WTC11 (cell line): ENCODE measurements at regions not wholly inside any gene's neighbourhood (a gene's known extent, or its start where the extent isn't known, plus 50 kb on each side); places are given as distances from the start of the nearest gene placed in this dataset.
A peak's percentile ranks its signal among the peaks of the same experiment; 100 is the strongest.

Experiments
- ATAC-seq: fragments of 200-7000 bp; cut with Tn5 transposase; 2 replicates; pipeline ENCODE4 v1.10.0; 2021; ENCODE audit warnings: mild to moderate bottlenecking, moderate library complexity
- CTCF ChIA-PET: fragments of 300-600 bp; sonication (Branson Sonifier 250); formaldehyde crosslinking; loops from one replicate; lab custom pipeline; 2021; ENCODE audit warnings: antibody characterized with exemption; lab: Charles Lee
- POLR2A ChIA-PET: fragments of 350-600 bp; sonication (Branson Sonifier 250); formaldehyde crosslinking; loops from one replicate; lab custom pipeline; 2021; ENCODE audit warnings: antibody characterized with exemption; lab: Charles Lee
- DNase-seq: peaks from one replicate; pipeline ENCODE4 v3.0.0; 2021; ENCODE audit warnings: low spot score
- H3K27ac Mint-ChIP-seq: 2 replicates; pipeline ENCODE4 v1.8.0; 2021; ENCODE audit warnings: mixed read lengths
- H3K27me3 Mint-ChIP-seq: 2 replicates; pipeline ENCODE4 v1.8.0; 2021; ENCODE audit warnings: low read depth, mild to moderate bottlenecking, moderate library complexity, mixed read lengths
- H3K36me3 Mint-ChIP-seq: 2 replicates; pipeline ENCODE4 v1.8.0; 2021; ENCODE audit warnings: mixed read lengths
- H3K4me1 Mint-ChIP-seq: 2 replicates; pipeline ENCODE4 v1.8.0; 2022; ENCODE audit warnings: mixed read lengths
- H3K4me3 Mint-ChIP-seq: 2 replicates; pipeline ENCODE4 v1.8.0; 2021; ENCODE audit warnings: mild to moderate bottlenecking, moderate library complexity, mixed read lengths
- H3K9me3 Mint-ChIP-seq: 2 replicates; pipeline ENCODE4 v1.8.0; 2021; ENCODE audit warnings: mixed read lengths
- ATF3 ChIP-seq: sonication (generic); formaldehyde crosslinking; conservative IDR thresholded peaks from 2 replicates; pipeline ENCODE4 v1.8.1; 2022; ENCODE audit warnings: mild to moderate bottlenecking, missing genetic modification reagents
- CREM ChIP-seq: sonication (generic); formaldehyde crosslinking; IDR thresholded peaks from 2 replicates; pipeline ENCODE4 v1.8.1; 2022; ENCODE audit warnings: mild to moderate bottlenecking, missing genetic modification reagents, moderate library complexity
- ERG ChIP-seq: fragments of 250-450 bp; sonication (Bioruptor Pico); IDR thresholded peaks from 2 replicates; pipeline ENCODE4 v1.8.0; 2021; ENCODE audit warnings: mild to moderate bottlenecking
- FOXP4 ChIP-seq: sonication (generic); formaldehyde crosslinking; IDR thresholded peaks from 2 replicates; pipeline ENCODE4 v1.8.0; 2022; ENCODE audit warnings: mild to moderate bottlenecking, missing genetic modification reagents
- HMGA2 ChIP-seq: fragments of 250-450 bp; sonication (Bioruptor Pico); IDR thresholded peaks from 2 replicates; pipeline ENCODE4 v1.4.0; 2021; ENCODE audit warnings: mild to moderate bottlenecking, moderate library complexity
- JUN ChIP-seq: sonication (generic); formaldehyde crosslinking; IDR thresholded peaks from 2 replicates; pipeline ENCODE4 v1.8.0; 2023; ENCODE audit warnings: mild to moderate bottlenecking, missing genetic modification reagents
- MAX ChIP-seq: sonication (generic); formaldehyde crosslinking; IDR thresholded peaks from 2 replicates; pipeline ENCODE4 v1.8.0; 2022; ENCODE audit warnings: mild to moderate bottlenecking, missing genetic modification reagents
- MYBL2 ChIP-seq: sonication (generic); formaldehyde crosslinking; IDR thresholded peaks from 2 replicates; pipeline ENCODE4 v1.8.1; 2023; ENCODE audit warnings: mild to moderate bottlenecking, moderate library complexity, missing genetic modification reagents
- NFATC4 ChIP-seq: fragments of 250-450 bp; sonication (Bioruptor Pico); IDR thresholded peaks from 2 replicates; pipeline ENCODE4 v1.9.0; 2021; ENCODE audit warnings: mild to moderate bottlenecking
- NFYB ChIP-seq: sonication (generic); formaldehyde crosslinking; conservative IDR thresholded peaks from 2 replicates; pipeline ENCODE4 v1.8.0; 2022; ENCODE audit warnings: low read depth, missing genetic modification reagents
- NR2C2 ChIP-seq: sonication (generic); formaldehyde crosslinking; IDR thresholded peaks from 2 replicates; pipeline ENCODE4 v1.8.0; 2022; ENCODE audit warnings: mild to moderate bottlenecking, missing genetic modification reagents
- NR3C1 ChIP-seq: sonication (generic); formaldehyde crosslinking; conservative IDR thresholded peaks from 2 replicates; pipeline ENCODE4 v1.8.1; 2023; ENCODE audit warnings: low read depth, mild to moderate bottlenecking, missing genetic modification reagents
- RELA ChIP-seq: sonication (generic); formaldehyde crosslinking; IDR thresholded peaks from 2 replicates; pipeline ENCODE4 v1.8.1; 2022; ENCODE audit warnings: missing genetic modification reagents, mild to moderate bottlenecking, borderline replicate concordance
- TEAD4 ChIP-seq: sonication (generic); formaldehyde crosslinking; IDR thresholded peaks from 2 replicates; pipeline ENCODE4 v1.8.0; 2022; ENCODE audit warnings: mild to moderate bottlenecking, missing genetic modification reagents
- ZBTB21 ChIP-seq: sonication (generic); formaldehyde crosslinking; IDR thresholded peaks from 2 replicates; pipeline ENCODE4 v1.8.1; 2023; ENCODE audit warnings: mild to moderate bottlenecking, missing genetic modification reagents, borderline replicate concordance
- ZBTB43 ChIP-seq: sonication (generic); formaldehyde crosslinking; IDR thresholded peaks from 2 replicates; pipeline ENCODE4 v1.8.1; 2023; ENCODE audit warnings: mild to moderate bottlenecking, missing genetic modification reagents
- ZMAT4 ChIP-seq: fragments of 250-450 bp; sonication (Bioruptor Pico); IDR thresholded peaks from 2 replicates; pipeline ENCODE4 v1.9.0; 2021; ENCODE audit warnings: mild to moderate bottlenecking
- ZNF138 ChIP-seq: sonication (generic); formaldehyde crosslinking; conservative IDR thresholded peaks from 2 replicates; pipeline ENCODE4 v1.8.1; 2022; ENCODE audit warnings: mild to moderate bottlenecking, moderate library complexity, missing genetic modification reagents
- ZNF232 ChIP-seq: sonication (generic); formaldehyde crosslinking; IDR thresholded peaks from 2 replicates; pipeline ENCODE4 v1.8.0; 2022; ENCODE audit warnings: mild to moderate bottlenecking, missing genetic modification reagents
- ZNF317 ChIP-seq: sonication (generic); formaldehyde crosslinking; IDR thresholded peaks from 2 replicates; pipeline ENCODE4 v1.8.1; 2023; ENCODE audit warnings: low read depth, mild to moderate bottlenecking, moderate library complexity, missing genetic modification reagents, borderline replicate concordance
- ZNF512 ChIP-seq: sonication (generic); formaldehyde crosslinking; IDR thresholded peaks from 2 replicates; pipeline ENCODE4 v1.8.1; 2022; ENCODE audit warnings: missing genetic modification reagents, borderline replicate concordance
- ZSCAN18 ChIP-seq: fragments of 250-450 bp; sonication (Bioruptor Pico); IDR thresholded peaks from 2 replicates; pipeline ENCODE4 v2.1.2; 2022; ENCODE audit warnings: mild to moderate bottlenecking, moderate library complexity

- TF ChIP-seq ZNF512 (CRISPR knock-in tag) (0 out of 2 replicates have a peak, but pooled peaks have one; percentile 16), NR2C2 (CRISPR knock-in tag) (no peak), TEAD4 (no peak), ZBTB43 (CRISPR knock-in tag) (no peak), ZNF317 (CRISPR knock-in tag) (no peak), ZNF232 (no peak), ZMAT4 (CRISPR knock-in tag) (no peak), MAX (CRISPR knock-in tag) (peak; percentile 52; the same call in 1 of the 2 replicates), FOXP4 (no peak), MYBL2 (no peak)
Observed at GRCh38 chr18:77733292-77733903, 483.8 kb downstream of the GALR1 start (continued).

- ATAC-seq (no peak), DNase-seq (no peak)
- no peaks in the 10 kb centered on the region for H3K27me3 Mint-ChIP-seq
- H3K36me3 Mint-ChIP-seq: no peaks in the 10 kb centered on the region
- POLR2A ChIA-PET: no interaction called here
- no peak overlapping the region for H3K4me3 Mint-ChIP-seq
- H3K4me1 Mint-ChIP-seq: peaks cover 27% of the 10 kb centered on the region
- CTCF ChIA-PET: no interaction called here
- no peak overlapping the region for H3K27ac Mint-ChIP-seq
- H3K9me3 Mint-ChIP-seq: no peaks in the 10 kb centered on the region
- TF ChIP-seq NFATC4 (CRISPR knock-in tag) (no peak), NFYB (CRISPR knock-in tag) (no peak), NR2C2 (CRISPR knock-in tag) (no peak), CREM (CRISPR knock-in tag) (no peak), ZBTB21 (no peak), ERG (no peak), JUN (CRISPR knock-in tag) (no peak), ZNF138 (CRISPR knock-in tag) (no peak), RELA (no peak), HMGA2 (no peak), NR3C1 (CRISPR knock-in tag) (no peak), ZBTB43 (CRISPR knock-in tag) (no peak), ATF3 (CRISPR knock-in tag) (no peak), ZSCAN18 (CRISPR knock-in tag) (no peak)
Observed at GRCh38 chr18:77736842-77737241, 487.2 kb downstream of the GALR1 start.
